Panc1 (cell line): ENCODE measurements at regions not wholly inside any gene's neighbourhood (a gene's known extent, or its start where the extent isn't known, plus 50 kb on each side); places are given as distances from the start of the nearest gene placed in this dataset.

Experiments used
- ATAC-seq: fragments of 200-7000 bp; cut with Tn5 transposase; 2 replicates; pipeline ENCODE4 v1.9.1; 2020; ENCODE audit warnings: mild to moderate bottlenecking, moderate library complexity
- BruUV-seq: library from RNA; stranded (reverse); fragments of 400-500 nt; replicated peaks from 2 replicates; lab custom pipeline; 2021; lab: Mats Ljungman, UMichigan
- CTCF ChIA-PET: fragments of 300-600 bp; sonication (Branson Sonifier 250); formaldehyde crosslinking; loops from one replicate; lab custom pipeline; 2022; ENCODE audit warnings: antibody characterized with exemption; lab: Charles Lee
- POLR2A ChIA-PET: fragments of 300-600 bp; sonication (Branson Sonifier 250); formaldehyde crosslinking; loops from one replicate; lab custom pipeline; 2022; ENCODE audit warnings: antibody characterized with exemption; lab: Charles Lee
- DNase-seq: peaks from one replicate; pipeline ENCODE4 v3.0.0-alpha.2; 2010; ENCODE audit warnings: low read depth, low spot score
- H3K27ac ChIP-seq: 2 replicates; pipeline ENCODE4 v1.5.1; 2011; ENCODE audit warnings: mild to moderate bottlenecking, low read length, inconsistent platforms
- H3K27me3 ChIP-seq: fragments of 200-500 bp; sonication (Bioruptor generic); 2 replicates; pipeline ENCODE4 v1.6.0; 2014; ENCODE audit warnings: low read length, inconsistent platforms; ENCODE audit not compliant: control insufficient read depth, insufficient read depth
- H3K36me3 ChIP-seq: fragments of 200-500 bp; sonication (Bioruptor generic); 2 replicates; pipeline ENCODE4 v1.5.1; 2014; ENCODE audit warnings: inconsistent platforms, mild to moderate bottlenecking, low read length, moderate library complexity; ENCODE audit not compliant: control insufficient read depth, insufficient read depth
- H3K4me1 ChIP-seq: 2 replicates; pipeline ENCODE4 v1.5.1; 2011; ENCODE audit warnings: inconsistent platforms, mild to moderate bottlenecking, low read length, moderate library complexity; ENCODE audit not compliant: control insufficient read depth, insufficient read depth
- H3K4me3 ChIP-seq, 2 experiments: 2 replicates each; pipeline ENCODE4 v1.5.1; 2011 to 2012; ENCODE audit warnings: low read depth in 2 of 2, low read length in 2 of 2, mild to moderate bottlenecking in 2 of 2, inconsistent platforms in 1 of 2, moderate library complexity in 1 of 2
- H3K9me3 ChIP-seq: fragments of 200-500 bp; sonication (Bioruptor generic); 2 replicates; pipeline ENCODE4 v1.5.1; 2014; ENCODE audit warnings: low read depth, mild to moderate bottlenecking, inconsistent platforms, low read length, moderate library complexity; ENCODE audit not compliant: control insufficient read depth, insufficient read depth
- CTCF ChIP-seq: fragments of 450-650 bp; IDR thresholded peaks from 2 replicates; pipeline ENCODE4 v1.5.1; 2017; ENCODE audit warnings: mild to moderate bottlenecking
- POLR2AphosphoS5 ChIP-seq: IDR thresholded peaks from 2 replicates; pipeline ENCODE4 v1.6.1; 2012; ENCODE audit warnings: mild to moderate bottlenecking, low read depth, low read length, moderate library complexity
- REST ChIP-seq, 2 experiments: IDR thresholded peaks; 2 replicates each; pipeline ENCODE4 v1.6.1; 2011 to 2012; ENCODE audit warnings: low read depth in 2 of 2, control low read depth in 1 of 2, low read length in 1 of 2, mild to moderate bottlenecking in 1 of 2, moderate library complexity in 1 of 2; ENCODE audit not compliant: insufficient read depth in 1 of 2
- SIN3A ChIP-seq: IDR thresholded peaks from 2 replicates; pipeline ENCODE4 v1.6.1; 2012; ENCODE audit warnings: low read depth, mild to moderate bottlenecking, low read length, moderate library complexity, borderline replicate concordance; ENCODE audit not compliant: insufficient read depth
- TCF7L2 ChIP-seq: IDR thresholded peaks from 2 replicates; pipeline ENCODE4 v1.6.1; 2011; ENCODE audit warnings: mild to moderate bottlenecking, low read depth, low read length, inconsistent platforms
- in situ Hi-C: cut with HindIII; loops from 2 replicates; pipeline ENCODE4 v1.10.0; 2016; ENCODE audit warnings: low sequenced_read_pairs, low pct_unique_long_range_greater_than_20kb
- intact Hi-C: fragments of 100-400 bp; cut with micrococcal nuclease; formaldehyde crosslinking; loops from one replicate; pipeline ENCODE4 v1.10.0; 2022; ENCODE audit not compliant: unreplicated experiment

GRCh38 chr10:20443094-20443493 is 454.0 kb downstream of the NEBL start:
- Histone ChIP-seq H3K4me3 (no peak overlapping the region), H3K27ac (no peak overlapping the region), H3K4me1 (no peaks in the 10 kb centered on the region), H3K27me3 (no peaks in the 10 kb centered on the region), H3K9me3 (no peaks in the 10 kb centered on the region), H3K36me3 (no peaks in the 10 kb centered on the region)
- intact Hi-C loops (no loop called here), in situ Hi-C loops (no loop called here)
- no peak for TF ChIP-seq REST (IDR thresholded peaks at IDR 0.05; ENCODE audit: insufficient read depth in 1 of 2, low read depth in 2 of 2, low read length in 1 of 2)
- TF ChIP-seq SIN3A = no peak
- TF ChIP-seq POLR2AphosphoS5 = no peak
- TF ChIP-seq CTCF = no peak
- no peak for TF ChIP-seq TCF7L2
- CTCF ChIA-PET = no interaction called here
- POLR2A ChIA-PET = no interaction called here
- ATAC-seq = no peak
- no peak for DNase-seq
- BruUV-seq = no TSS peak

- Histone ChIP-seq H3K4me3 (no peak overlapping the region), H3K27ac (no peak overlapping the region), H3K27me3 (no peaks in the 10 kb centered on the region), H3K4me1 (no peaks in the 10 kb centered on the region), H3K9me3 (no peaks in the 10 kb centered on the region), H3K36me3 (no peaks in the 10 kb centered on the region)
- ChIA-PET CTCF (no interaction called here), POLR2A (no interaction called here)
- no TSS peak for BruUV-seq
- no peak for DNase-seq
- intact Hi-C loops = no loop called here
- ATAC-seq = no peak
- TF ChIP-seq REST (IDR thresholded peaks at IDR 0.05; ENCODE audit: insufficient read depth in 1 of 2, low read depth in 2 of 2, low read length in 1 of 2) (no peak), TCF7L2 (no peak), SIN3A (no peak), CTCF (no peak), POLR2AphosphoS5 (no peak)
- in situ Hi-C loops = no loop called here
Observed at GRCh38 chr10:20429742-20430141, 467.4 kb downstream of the NEBL start.
